ENCODE measurements at regions not wholly inside any gene's neighbourhood (a gene's known extent, or its start where the extent isn't known, plus 50 kb on each side); places are given as distances from the start of the nearest gene placed in this dataset.
"Not testable (repeated sequence)": the region's sequence is repeated elsewhere in the genome, so short reads cannot be mapped to it uniquely, and the experiment has no call there.

DNA sequence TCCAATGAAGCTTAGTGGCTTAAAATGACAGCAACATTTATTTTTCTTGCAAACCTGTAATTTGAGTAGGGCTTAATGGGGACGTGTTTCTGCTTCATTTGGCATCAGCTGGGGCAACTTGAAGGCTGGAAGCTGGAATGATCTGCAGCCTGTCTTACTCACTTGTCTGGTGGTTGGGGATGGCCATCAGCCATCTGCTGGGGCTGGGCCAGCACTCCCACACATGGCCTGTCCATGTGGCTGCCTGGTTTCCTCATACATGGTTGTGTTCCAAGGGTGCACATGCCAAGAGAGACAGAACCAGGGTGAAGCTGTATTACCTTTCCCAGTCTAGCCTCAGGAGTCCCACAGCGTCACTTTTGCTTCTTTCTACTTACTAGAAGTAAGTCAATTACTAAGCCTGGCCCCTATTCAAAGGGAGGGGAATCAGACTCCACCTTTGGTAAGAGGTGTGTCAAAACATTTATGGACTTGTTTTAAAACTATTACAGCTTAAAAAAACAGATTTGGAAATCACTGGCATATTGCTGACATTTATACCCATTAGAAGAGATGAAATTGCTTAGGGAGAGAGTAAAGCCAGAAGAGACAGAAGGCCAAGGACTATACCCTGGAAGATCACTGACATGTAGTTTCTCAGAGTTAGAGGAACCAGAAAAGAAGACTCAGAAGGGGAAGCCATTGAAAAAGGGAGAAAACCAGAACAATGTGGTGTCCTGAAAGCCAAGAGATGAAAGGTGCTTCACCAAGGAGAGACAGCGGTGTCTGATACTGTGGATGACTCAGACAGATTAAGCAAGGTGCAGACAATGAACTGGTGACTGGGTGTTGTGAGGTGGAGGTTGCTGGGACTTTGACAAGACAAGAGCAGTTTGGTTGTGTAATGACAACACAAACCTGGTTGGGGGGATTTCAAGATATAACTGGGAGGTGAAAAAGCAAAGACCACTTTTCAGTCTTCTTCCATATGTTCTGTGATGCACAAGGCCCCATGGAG, 345.2 kb downstream of the GJA1 start:
- peak; percentile 86 for DNase-seq (ENCODE audit: low read depth)
- no peak overlapping the region for H3K4me3 ChIP-seq (ENCODE audit: low read length)
- TF ChIP-seq, protein P1, sequence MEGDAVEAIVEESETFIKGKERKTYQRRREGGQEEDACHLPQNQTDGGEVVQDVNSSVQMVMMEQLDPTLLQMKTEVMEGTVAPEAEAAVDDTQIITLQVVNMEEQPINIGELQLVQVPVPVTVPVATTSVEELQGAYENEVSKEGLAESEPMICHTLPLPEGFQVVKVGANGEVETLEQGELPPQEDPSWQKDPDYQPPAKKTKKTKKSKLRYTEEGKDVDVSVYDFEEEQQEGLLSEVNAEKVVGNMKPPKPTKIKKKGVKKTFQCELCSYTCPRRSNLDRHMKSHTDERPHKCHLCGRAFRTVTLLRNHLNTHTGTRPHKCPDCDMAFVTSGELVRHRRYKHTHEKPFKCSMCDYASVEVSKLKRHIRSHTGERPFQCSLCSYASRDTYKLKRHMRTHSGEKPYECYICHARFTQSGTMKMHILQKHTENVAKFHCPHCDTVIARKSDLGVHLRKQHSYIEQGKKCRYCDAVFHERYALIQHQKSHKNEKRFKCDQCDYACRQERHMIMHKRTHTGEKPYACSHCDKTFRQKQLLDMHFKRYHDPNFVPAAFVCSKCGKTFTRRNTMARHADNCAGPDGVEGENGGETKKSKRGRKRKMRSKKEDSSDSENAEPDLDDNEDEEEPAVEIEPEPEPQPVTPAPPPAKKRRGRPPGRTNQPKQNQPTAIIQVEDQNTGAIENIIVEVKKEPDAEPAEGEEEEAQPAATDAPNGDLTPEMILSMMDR (conservative IDR thresholded peaks at IDR 0.05; ENCODE audit: low read depth, low read length) = no peak

GRCh38 chr6:121791396-121792315, 356.2 kb downstream of the GJA1 start:
- DNase-seq (ENCODE audit: low read depth) = peak; percentile 84
- H3K4me3 ChIP-seq (ENCODE audit: low read length) = no peak overlapping the region
- TF ChIP-seq, protein P1 (conservative IDR thresholded peaks at IDR 0.05; ENCODE audit: low read depth, low read length) = peak; percentile 35

DNA sequence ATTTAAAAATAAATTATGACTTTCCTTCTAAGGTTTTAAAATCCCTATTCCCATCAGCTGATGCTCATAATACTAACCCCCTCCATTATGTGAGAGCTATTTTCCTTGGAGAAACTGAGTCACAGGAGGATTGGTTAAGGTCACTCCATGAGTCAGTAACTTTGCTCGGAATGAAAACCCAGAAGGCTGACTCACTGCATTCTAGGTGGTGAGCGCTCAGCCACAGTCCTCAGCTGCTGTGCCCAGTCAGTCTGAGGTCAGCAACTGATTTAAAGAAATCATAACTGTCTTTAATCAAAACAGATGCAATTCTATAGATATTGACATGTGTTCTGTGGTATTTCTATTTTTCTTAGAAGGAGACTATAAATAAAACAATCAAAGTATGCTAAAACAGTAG, 359.2 kb downstream of the GJA1 start:
- peak; percentile 78 for DNase-seq (ENCODE audit: low read depth)
- TF ChIP-seq, protein P1 (conservative IDR thresholded peaks at IDR 0.05; ENCODE audit: low read depth, low read length) = no peak
- H3K4me3 ChIP-seq (ENCODE audit: low read length) = no peak overlapping the region

- DNase-seq (ENCODE audit: low read depth); H3K4me3 ChIP-seq (ENCODE audit: low read length): not testable (repeated sequence)
These were observed 362.2 kb downstream of the GJA1 start for GRCh38 chr6:121797598-121797997.

DNA sequence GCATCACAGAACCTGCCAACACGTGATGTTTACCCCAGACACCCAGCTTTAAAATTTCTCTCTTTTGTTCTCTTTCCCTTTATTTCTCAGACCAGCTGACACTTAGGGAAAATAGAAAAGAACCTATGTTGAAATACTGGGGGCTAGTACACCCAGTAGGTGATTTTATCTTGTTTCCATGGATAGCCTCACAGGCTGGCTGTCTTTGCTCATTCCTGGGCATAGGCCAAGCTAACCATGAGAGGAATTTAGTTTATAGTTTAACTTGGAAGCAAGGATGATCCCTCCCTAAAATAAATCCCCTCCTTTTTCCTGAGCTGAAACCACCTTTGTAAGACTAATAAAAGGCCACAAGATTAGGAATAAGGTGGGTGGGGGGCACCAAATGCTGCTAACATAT, 362.7 kb downstream of the GJA1 start:
- not testable (repeated sequence) for DNase-seq (ENCODE audit: low read depth); H3K4me3 ChIP-seq (ENCODE audit: low read length)

DNA sequence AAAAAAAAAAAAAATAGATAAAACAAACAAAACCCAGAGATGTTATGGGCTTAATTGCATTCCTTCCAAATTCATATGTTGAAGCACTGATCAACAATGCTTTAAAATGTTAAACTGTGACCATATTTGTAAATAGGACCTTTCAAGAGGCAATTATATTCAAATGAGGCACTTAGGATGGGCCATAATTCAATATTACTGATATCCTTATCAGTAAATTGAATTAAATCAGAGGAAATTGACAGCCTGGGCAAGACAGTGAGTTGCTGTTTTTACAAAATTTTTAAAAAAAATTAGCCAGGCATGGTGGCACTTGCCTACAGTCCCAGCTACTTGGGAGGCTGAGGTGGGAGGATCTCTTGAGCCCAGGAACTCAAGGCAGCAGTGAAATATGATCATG, 364.1 kb downstream of the GJA1 start:
- TF ChIP-seq, protein P1 (conservative IDR thresholded peaks at IDR 0.05; ENCODE audit: low read depth, low read length) = no peak
- H3K4me3 ChIP-seq (ENCODE audit: low read length) = no peak overlapping the region
- no peak for DNase-seq (ENCODE audit: low read depth)

- no peak for DNase-seq (ENCODE audit: low read depth)
- TF ChIP-seq, protein P1 (conservative IDR thresholded peaks at IDR 0.05; ENCODE audit: low read depth, low read length) = no peak
- no peak overlapping the region for H3K4me3 ChIP-seq (ENCODE audit: low read length)
These were observed 364.6 kb downstream of the GJA1 start for GRCh38 chr6:121800047-121800446.
